Ascending aorta (tissue), 2 donors: ENCODE measurements at regions not wholly inside any gene's neighbourhood (a gene's known extent, or its start where the extent isn't known, plus 50 kb on each side); places are given as distances from the start of the nearest gene placed in this dataset.

Experiments
- DNase-seq, 2 donors: peaks; one replicate each; pipeline ENCODE4 v3.0.0-alpha.2; 2019; ENCODE audit warnings: low spot score in 2 of 2
- H3K27ac ChIP-seq, 2 donors: fragments of 200-600 bp; sonication (generic); one replicate each; pipeline ENCODE4 v1.5.1; 2016 to 2017; ENCODE audit warnings: mild to moderate bottlenecking in 1 of 2
- H3K27me3 ChIP-seq: fragments of 200-600 bp; sonication (generic); one replicate; pipeline ENCODE4 v1.5.1; 2017
- H3K36me3 ChIP-seq, 2 donors: fragments of 200-600 bp; sonication (generic); one replicate each; pipeline ENCODE4 v1.5.1; 2016
- H3K4me1 ChIP-seq, 2 donors: fragments of 200-600 bp; sonication (generic); one replicate each; pipeline ENCODE4 v1.5.1; 2016 to 2017; ENCODE audit warnings: mild to moderate bottlenecking in 1 of 2
- H3K4me3 ChIP-seq, 2 donors: fragments of 200-600 bp; sonication (generic); one replicate each; pipeline ENCODE4 v1.5.1; 2016 to 2017; ENCODE audit warnings: mild to moderate bottlenecking in 1 of 2
- H3K9me3 ChIP-seq, 2 donors: fragments of 200-600 bp; sonication (generic); one replicate each; pipeline ENCODE4 v1.5.1; 2016
- intact Hi-C: fragments of 100-400 bp; cut with DNase I; formaldehyde crosslinking; loops from one replicate; pipeline ENCODE4 v1.15.1; 2023
- TF ChIP-seq, protein P1 (sequence below), 3 experiments: fragments of 200-600 bp in 2 of 3; fragments of 450-650 bp in 1 of 3; sonication (generic) in 2 of 3; IDR thresholded peaks; one replicate each; pipeline ENCODE4 v1.5.1; 2016 to 2019; ENCODE audit warnings: antibody characterized with exemption in 3 of 3, mild to moderate bottlenecking in 1 of 3, moderate library complexity in 1 of 3

- intact Hi-C loops: no loop called here
- Histone ChIP-seq H3K9me3 (no peaks in the 10 kb centered on the region), H3K27ac (no peak overlapping the region), H3K4me1 (no peaks in the 10 kb centered on the region), H3K4me3 (no peak overlapping the region), H3K27me3 (no peaks in the 10 kb centered on the region), H3K36me3 (no peaks in the 10 kb centered on the region)
- TF ChIP-seq, protein P1, sequence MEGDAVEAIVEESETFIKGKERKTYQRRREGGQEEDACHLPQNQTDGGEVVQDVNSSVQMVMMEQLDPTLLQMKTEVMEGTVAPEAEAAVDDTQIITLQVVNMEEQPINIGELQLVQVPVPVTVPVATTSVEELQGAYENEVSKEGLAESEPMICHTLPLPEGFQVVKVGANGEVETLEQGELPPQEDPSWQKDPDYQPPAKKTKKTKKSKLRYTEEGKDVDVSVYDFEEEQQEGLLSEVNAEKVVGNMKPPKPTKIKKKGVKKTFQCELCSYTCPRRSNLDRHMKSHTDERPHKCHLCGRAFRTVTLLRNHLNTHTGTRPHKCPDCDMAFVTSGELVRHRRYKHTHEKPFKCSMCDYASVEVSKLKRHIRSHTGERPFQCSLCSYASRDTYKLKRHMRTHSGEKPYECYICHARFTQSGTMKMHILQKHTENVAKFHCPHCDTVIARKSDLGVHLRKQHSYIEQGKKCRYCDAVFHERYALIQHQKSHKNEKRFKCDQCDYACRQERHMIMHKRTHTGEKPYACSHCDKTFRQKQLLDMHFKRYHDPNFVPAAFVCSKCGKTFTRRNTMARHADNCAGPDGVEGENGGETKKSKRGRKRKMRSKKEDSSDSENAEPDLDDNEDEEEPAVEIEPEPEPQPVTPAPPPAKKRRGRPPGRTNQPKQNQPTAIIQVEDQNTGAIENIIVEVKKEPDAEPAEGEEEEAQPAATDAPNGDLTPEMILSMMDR (IDR thresholded peaks at IDR 0.05): no peak
- DNase-seq: no peak
Measured at GRCh38 chr5:2388571-2388970, 362.9 kb downstream of the IRX2 start.

GRCh38 chr5:2387634-2388325, 363.7 kb downstream of the IRX2 start:
- Histone ChIP-seq H3K4me3 (no peak overlapping the region), H3K9me3 (no peaks in the 10 kb centered on the region), H3K27ac (no peak overlapping the region), H3K4me1 (no peaks in the 10 kb centered on the region), H3K27me3 (no peaks in the 10 kb centered on the region), H3K36me3 (no peaks in the 10 kb centered on the region)
- intact Hi-C loops: no loop called here
- TF ChIP-seq, protein P1 (IDR thresholded peaks at IDR 0.05): no peak
- no peak for DNase-seq

- Histone ChIP-seq H3K27ac (no peak overlapping the region), H3K9me3 (no peaks in the 10 kb centered on the region), H3K4me3 (no peak overlapping the region), H3K36me3 (no peaks in the 10 kb centered on the region), H3K4me1 (no peaks in the 10 kb centered on the region), H3K27me3 (no peaks in the 10 kb centered on the region)
- TF ChIP-seq, protein P1 (IDR thresholded peaks at IDR 0.05): no peak
- no peak for DNase-seq
- intact Hi-C loops: no loop called here
Measured at GRCh38 chr5:2387250-2387633, 364.2 kb downstream of the IRX2 start.

DNA sequence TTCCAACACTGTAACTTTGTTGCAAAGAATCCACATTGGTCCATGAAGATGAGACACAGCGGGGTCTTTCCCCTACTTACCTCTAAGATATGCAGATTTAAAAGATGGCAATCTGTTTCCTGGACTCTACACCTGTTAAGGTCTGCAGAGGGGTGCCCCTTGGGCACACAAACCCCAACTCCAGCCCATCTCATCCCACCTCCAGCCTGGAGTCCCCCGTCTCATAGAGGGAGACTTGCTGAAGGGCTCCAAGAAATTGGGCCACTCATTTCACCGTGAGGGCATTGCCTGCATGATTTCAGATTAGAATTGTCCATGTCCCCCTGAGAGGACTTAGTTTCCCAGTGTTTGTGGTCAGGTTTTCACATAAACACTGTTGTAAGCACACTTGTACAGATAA, 365.7 kb downstream of the IRX2 start:
- no peak overlapping the region for H3K4me3 ChIP-seq
- no peak for DNase-seq
- H3K9me3 ChIP-seq: no peaks in the 10 kb centered on the region
- H3K27me3 ChIP-seq: no peaks in the 10 kb centered on the region
- intact Hi-C loops: no loop called here
- H3K27ac ChIP-seq: no peak overlapping the region
- no peaks in the 10 kb centered on the region for H3K36me3 ChIP-seq
- TF ChIP-seq, protein P1 (IDR thresholded peaks at IDR 0.05): no peak
- no peaks in the 10 kb centered on the region for H3K4me1 ChIP-seq

- no peaks in the 10 kb centered on the region for H3K27me3 ChIP-seq
- no peak overlapping the region for H3K4me3 ChIP-seq
- no peaks in the 10 kb centered on the region for H3K4me1 ChIP-seq
- TF ChIP-seq, protein P1 (IDR thresholded peaks at IDR 0.05): no peak
- no peaks in the 10 kb centered on the region for H3K36me3 ChIP-seq
- H3K9me3 ChIP-seq: no peaks in the 10 kb centered on the region
- no peak for DNase-seq
- intact Hi-C loops: no loop called here
- no peak overlapping the region for H3K27ac ChIP-seq
Measured at GRCh38 chr5:2383698-2384065, 367.8 kb downstream of the IRX2 start.
